ENCODE measurements at regions not wholly inside any gene's neighbourhood (a gene's known extent, or its start where the extent isn't known, plus 50 kb on each side); places are given as distances from the start of the nearest gene placed in this dataset.
"Not testable (repeated sequence)": the region's sequence is repeated elsewhere in the genome, so short reads cannot be mapped to it uniquely, and the experiment has no call there.

GRCh38 chr4:110424144-110424543 is 51.8 kb upstream of the ENPEP start:
- no peak for DNase-seq (ENCODE audit: low spot score)

- no peak for DNase-seq (ENCODE audit: low spot score)
These were observed 57.3 kb upstream of the ENPEP start for GRCh38 chr4:110418641-110419040.

- DNase-seq (ENCODE audit: low spot score): no peak
These were observed 58.8 kb upstream of the ENPEP start for GRCh38 chr4:110417136-110417535.

- DNase-seq (ENCODE audit: low spot score): no peak
These were observed 60.5 kb upstream of the ENPEP start for GRCh38 chr4:110415478-110415877.

GRCh38 chr4:110415041-110415440 is 60.9 kb upstream of the ENPEP start:
- DNase-seq (ENCODE audit: low spot score): no peak

DNA sequence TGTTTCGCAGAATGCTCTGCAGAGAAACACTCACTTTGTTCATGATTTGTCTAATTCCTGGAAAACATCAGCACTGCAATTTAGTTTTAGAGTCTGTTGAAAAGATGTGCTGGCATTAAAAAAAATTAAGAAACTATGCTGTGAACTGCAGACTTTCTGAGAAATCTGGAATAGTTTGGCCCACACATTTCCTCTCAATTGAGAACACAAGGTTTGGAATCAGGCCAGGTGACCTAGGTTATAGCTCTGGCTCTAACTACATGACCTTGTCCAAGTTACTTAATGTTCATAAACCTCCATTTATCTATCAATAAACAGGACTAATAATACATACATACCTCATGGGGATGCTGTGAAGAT is 61.4 kb upstream of the ENPEP start:
- no peak for DNase-seq (ENCODE audit: low spot score)

GRCh38 chr4:110413807-110414560 is 62.0 kb upstream of the ENPEP start:
- not testable (repeated sequence) for DNase-seq (ENCODE audit: low spot score)

GRCh38 chr4:110412354-110413065 is 63.4 kb upstream of the ENPEP start:
- no peak for DNase-seq (ENCODE audit: low spot score)

DNA sequence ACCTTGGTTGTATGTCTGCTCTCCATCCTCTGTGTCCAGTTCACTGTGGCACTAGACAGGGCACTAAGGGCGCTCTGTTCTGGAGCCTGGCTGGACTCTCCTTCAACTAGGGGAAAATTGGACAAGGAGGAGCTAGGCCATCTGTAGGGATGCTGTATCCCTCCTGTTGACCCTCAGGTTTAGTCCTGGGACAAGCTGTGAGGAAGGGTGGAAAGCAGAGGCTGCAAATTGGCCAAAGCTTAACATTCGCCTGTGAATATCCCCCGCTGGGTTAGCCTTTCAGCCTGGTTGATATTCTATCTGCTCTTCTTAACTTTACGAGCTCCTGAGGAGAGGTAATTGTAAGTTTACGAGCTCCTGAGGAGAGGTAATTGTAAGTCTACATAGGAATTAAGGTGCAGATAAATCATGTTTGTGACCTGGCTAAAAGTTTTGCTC is 64.4 kb upstream of the ENPEP start:
- no peak for DNase-seq (ENCODE audit: low spot score)

GRCh38 chr4:110410853-110411573 is 64.9 kb upstream of the ENPEP start:
- not testable (repeated sequence) for DNase-seq (ENCODE audit: low spot score)

DNA sequence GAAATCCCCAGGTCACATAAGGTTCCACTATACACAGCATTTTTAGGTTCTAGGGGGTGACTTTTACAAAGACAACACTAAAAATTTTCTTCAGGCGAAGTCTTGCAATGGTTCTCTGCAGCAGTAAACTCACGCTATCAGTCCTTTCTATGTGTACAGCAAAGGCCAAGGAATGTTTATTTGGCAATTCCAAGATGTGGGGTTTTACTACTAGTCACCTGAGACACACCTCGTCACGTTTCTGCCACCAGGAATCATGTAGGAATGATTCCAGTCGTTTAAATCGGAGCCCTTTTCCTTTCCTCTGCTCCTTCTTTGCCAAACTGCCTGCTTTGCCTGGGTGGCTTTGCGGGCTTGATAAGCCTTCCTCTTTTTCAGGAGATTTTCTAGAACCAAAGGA is 75.9 kb upstream of the ENPEP start:
- no peak for DNase-seq (ENCODE audit: low spot score)

DNA sequence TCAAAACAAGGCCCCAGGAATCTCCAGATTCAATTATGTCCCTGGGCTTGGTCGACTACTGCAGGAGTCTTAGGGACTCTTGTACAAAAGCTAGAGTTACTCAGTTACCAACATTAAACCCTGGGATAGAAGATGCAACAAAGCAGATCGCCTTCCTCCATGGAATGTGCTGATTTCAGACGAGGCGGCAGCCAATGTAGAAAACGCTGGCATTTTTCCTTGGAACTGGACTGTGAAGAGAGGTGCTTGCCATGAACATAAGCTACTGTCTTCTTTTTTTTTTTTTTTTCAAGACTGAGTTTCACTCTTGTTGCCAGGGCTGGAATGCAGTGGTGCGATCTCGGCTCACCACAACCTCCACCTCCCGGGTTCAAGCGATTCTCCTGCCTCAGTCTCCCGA is 76.9 kb upstream of the ENPEP start:
- DNase-seq (ENCODE audit: low spot score): not testable (repeated sequence)

- DNase-seq (ENCODE audit: low spot score): no peak
These were observed 79.0 kb upstream of the ENPEP start for GRCh38 chr4:110396963-110397362.

- DNase-seq (ENCODE audit: low spot score): no peak
These were observed 80.5 kb upstream of the ENPEP start for GRCh38 chr4:110395421-110395820.

GRCh38 chr4:110394871-110395270 is 81.1 kb upstream of the ENPEP start:
- no peak for DNase-seq (ENCODE audit: low spot score)

GRCh38 chr4:110381784-110382183 is 94.2 kb upstream of the ENPEP start:
- DNase-seq (ENCODE audit: low spot score): no peak

- DNase-seq (ENCODE audit: low spot score): no peak
These were observed 103.5 kb upstream of the ENPEP start for GRCh38 chr4:110372485-110372884.

DNA sequence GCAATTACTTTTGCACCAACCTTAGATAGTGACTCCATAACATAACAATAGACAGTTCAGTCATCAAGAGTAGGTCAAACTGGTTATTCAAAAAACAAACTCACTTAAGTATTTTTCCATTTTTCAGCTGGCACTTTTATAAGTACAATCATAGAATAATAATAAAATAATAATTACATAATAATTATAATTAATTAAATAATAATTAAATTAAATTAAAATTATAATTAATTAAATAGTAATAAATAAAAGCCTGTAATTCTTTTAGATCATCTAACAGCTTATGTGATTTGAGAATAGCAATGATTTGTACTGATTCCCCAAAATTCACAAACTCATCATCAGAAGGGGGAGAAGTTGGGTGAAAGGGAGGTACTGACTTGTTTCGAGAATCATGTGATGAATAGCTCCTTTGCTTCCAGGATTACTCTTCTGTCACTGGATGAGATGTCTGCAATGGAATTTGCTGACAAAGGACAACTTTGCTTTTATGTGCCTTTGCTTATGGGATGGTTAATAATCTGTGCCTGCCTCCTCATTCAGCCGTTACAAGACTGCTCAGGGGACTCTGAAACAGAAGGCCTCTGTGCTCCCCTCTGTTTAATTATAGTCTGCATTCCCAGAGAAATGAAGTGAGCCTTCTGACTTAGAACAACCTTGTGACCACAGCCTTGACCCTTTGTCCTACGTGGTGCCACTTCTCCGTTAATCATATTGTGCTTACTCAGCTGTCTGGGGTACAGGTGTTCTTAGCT is 104.8 kb upstream of the ENPEP start:
- no peak for DNase-seq (ENCODE audit: low spot score)

- no peak for DNase-seq (ENCODE audit: low spot score)
These were observed 107.5 kb upstream of the ENPEP start for GRCh38 chr4:110368409-110368808.

GRCh38 chr4:110367156-110367555 is 108.8 kb upstream of the ENPEP start:
- no peak for DNase-seq (ENCODE audit: low spot score)

- no peak for DNase-seq (ENCODE audit: low spot score)
These were observed 110.2 kb upstream of the ENPEP start for GRCh38 chr4:110365761-110366160.

- no peak for DNase-seq (ENCODE audit: low spot score)
These were observed 110.9 kb upstream of the ENPEP start for GRCh38 chr4:110364911-110365520.

All from NAMALWA (cell line).